ENCODE measurements at regions not wholly inside any gene's neighbourhood (a gene's known extent, or its start where the extent isn't known, plus 50 kb on each side); places are given as distances from the start of the nearest gene placed in this dataset.

GRCh38 chr12:118690506-118690905 is 290.8 kb upstream of the SRRM4 start:
- TF ChIP-seq, protein P1, sequence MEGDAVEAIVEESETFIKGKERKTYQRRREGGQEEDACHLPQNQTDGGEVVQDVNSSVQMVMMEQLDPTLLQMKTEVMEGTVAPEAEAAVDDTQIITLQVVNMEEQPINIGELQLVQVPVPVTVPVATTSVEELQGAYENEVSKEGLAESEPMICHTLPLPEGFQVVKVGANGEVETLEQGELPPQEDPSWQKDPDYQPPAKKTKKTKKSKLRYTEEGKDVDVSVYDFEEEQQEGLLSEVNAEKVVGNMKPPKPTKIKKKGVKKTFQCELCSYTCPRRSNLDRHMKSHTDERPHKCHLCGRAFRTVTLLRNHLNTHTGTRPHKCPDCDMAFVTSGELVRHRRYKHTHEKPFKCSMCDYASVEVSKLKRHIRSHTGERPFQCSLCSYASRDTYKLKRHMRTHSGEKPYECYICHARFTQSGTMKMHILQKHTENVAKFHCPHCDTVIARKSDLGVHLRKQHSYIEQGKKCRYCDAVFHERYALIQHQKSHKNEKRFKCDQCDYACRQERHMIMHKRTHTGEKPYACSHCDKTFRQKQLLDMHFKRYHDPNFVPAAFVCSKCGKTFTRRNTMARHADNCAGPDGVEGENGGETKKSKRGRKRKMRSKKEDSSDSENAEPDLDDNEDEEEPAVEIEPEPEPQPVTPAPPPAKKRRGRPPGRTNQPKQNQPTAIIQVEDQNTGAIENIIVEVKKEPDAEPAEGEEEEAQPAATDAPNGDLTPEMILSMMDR (IDR thresholded peaks at IDR 0.05), result no peak
- Histone ChIP-seq H3K4me1 (no peaks in the 10 kb centered on the region), H3K27ac (no peak overlapping the region), H3K27me3 (no peaks in the 10 kb centered on the region), H3K9me3 (no peaks in the 10 kb centered on the region), H3K36me3 (no peaks in the 10 kb centered on the region), H3K4me3 (no peak overlapping the region)
- intact Hi-C loops (cut with DNase I; ENCODE audit: low total_unique reads), result no loop called here
- no peak for DNase-seq

- Histone ChIP-seq H3K4me1 (no peaks in the 10 kb centered on the region), H3K27me3 (no peaks in the 10 kb centered on the region), H3K4me3 (no peak overlapping the region), H3K9me3 (no peaks in the 10 kb centered on the region), H3K27ac (no peak overlapping the region), H3K36me3 (no peaks in the 10 kb centered on the region)
- intact Hi-C loops (cut with DNase I; ENCODE audit: low total_unique reads), result no loop called here
- TF ChIP-seq, protein P1 (IDR thresholded peaks at IDR 0.05), result no peak
- no peak for DNase-seq
These were observed 287.1 kb upstream of the SRRM4 start for GRCh38 chr12:118694128-118694775.

- intact Hi-C loops (cut with DNase I; ENCODE audit: low total_unique reads), result no loop called here
- H3K9me3 ChIP-seq, result peaks cover 0 to 5% (median 0%) of the 10 kb centered on the region in 3 donors
- DNase-seq, result no peak
- no peaks in the 10 kb centered on the region for H3K27me3 ChIP-seq
- no peaks in the 10 kb centered on the region for H3K36me3 ChIP-seq
- H3K27ac ChIP-seq, result no peak overlapping the region
- no peaks in the 10 kb centered on the region for H3K4me1 ChIP-seq
- TF ChIP-seq, protein P1 (IDR thresholded peaks at IDR 0.05), result no peak
- no peak overlapping the region for H3K4me3 ChIP-seq
These were observed 276.7 kb upstream of the SRRM4 start for GRCh38 chr12:118704527-118705241.

- DNase-seq, result no peak
- Histone ChIP-seq H3K4me3 (no peak overlapping the region), H3K27me3 (no peaks in the 10 kb centered on the region), H3K4me1 (no peaks in the 10 kb centered on the region), H3K36me3 (no peaks in the 10 kb centered on the region), H3K27ac (no peak overlapping the region), H3K9me3 (no peaks in the 10 kb centered on the region)
- TF ChIP-seq, protein P1 (IDR thresholded peaks at IDR 0.05), result no peak
- intact Hi-C loops (cut with DNase I; ENCODE audit: low total_unique reads), result no loop called here
These were observed 274.9 kb upstream of the SRRM4 start for GRCh38 chr12:118706437-118706836.

- DNase-seq, result no peak
- no peaks in the 10 kb centered on the region for H3K36me3 ChIP-seq
- TF ChIP-seq, protein P1 (IDR thresholded peaks at IDR 0.05), result no peak
- no peak overlapping the region for H3K4me3 ChIP-seq
- intact Hi-C loops (cut with DNase I; ENCODE audit: low total_unique reads), result no loop called here
- no peak overlapping the region for H3K27ac ChIP-seq
- no peaks in the 10 kb centered on the region for H3K9me3 ChIP-seq
- no peaks in the 10 kb centered on the region for H3K4me1 ChIP-seq
- no peaks in the 10 kb centered on the region for H3K27me3 ChIP-seq
These were observed 271.4 kb upstream of the SRRM4 start for GRCh38 chr12:118709946-118710345.

Data from tibial artery (tissue), 4 donors.